GM18858 (cell line): ENCODE measurements at regions not wholly inside any gene's neighbourhood (a gene's known extent, or its start where the extent isn't known, plus 50 kb on each side); places are given as distances from the start of the nearest gene placed in this dataset.
"Not testable (repeated sequence)": the region's sequence is repeated elsewhere in the genome, so short reads cannot be mapped to it uniquely, and the experiment has no call there.

Experiments used
- ATAC-seq: cut with Tn5 transposase; IDR thresholded peaks from one replicate; pipeline ENCODE4 v1.9.1; 2021; ENCODE audit not compliant: unreplicated experiment

DNA sequence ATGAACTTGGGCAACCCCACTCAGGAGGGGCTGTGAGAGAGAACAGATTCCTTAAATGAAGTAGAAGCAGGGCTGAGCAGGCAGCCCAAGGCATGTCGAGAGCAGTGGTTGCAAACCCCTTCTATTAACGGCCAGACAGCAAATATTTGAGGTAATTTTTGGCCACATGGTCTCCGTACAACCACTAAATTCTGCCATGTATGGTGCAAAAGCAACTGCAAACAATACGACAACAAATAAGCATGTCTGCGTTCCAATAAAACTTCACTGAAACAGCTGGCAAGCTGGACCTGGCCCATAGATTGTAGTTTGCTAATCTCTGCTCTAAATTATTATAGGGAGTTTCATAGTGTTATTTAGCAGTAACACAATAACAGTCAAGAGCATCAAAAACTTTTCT, 217.0 kb upstream of the ZNF521 start:
- ATAC-seq, result no peak

DNA sequence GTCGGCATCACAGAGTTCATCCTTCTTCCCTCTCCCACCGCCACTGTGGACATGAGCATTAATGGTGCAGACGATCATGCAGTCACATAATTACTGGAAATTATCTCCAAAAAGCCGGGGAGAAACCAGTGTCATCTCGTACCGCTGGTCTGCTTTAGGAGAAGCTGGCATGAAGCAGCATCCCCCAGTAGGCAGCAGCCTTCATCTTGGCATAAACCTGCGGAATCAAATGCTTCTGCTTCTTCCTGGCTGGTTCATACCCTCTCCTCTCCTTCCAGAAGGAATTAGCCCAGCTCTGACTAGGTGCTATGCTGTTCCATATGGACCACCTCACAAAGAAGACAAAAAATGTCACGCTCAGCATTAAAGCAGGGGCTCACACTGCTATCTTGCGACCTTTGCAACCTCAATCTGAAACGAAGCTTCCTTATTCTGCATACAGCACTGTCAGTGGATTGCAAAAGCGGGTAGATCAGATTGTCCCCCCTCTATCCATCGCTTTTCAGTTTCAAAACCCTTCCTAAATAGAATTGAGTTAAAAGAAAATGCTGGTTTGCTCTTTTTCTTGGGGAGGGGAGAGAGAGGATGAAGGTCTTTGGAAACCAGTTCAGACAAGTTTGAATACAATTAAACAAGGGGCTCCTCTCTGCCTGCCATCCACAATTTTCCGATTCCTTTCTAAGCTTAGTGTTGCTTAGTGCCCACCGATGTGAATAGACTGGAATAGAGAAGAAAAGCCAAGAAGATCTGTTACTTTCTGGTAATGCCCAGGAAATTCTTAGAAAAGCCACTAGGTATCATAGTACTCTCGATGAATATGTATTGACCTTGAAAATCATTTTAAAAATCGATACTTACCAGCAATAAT, 212.1 kb upstream of the ZNF521 start:
- no peak for ATAC-seq

DNA sequence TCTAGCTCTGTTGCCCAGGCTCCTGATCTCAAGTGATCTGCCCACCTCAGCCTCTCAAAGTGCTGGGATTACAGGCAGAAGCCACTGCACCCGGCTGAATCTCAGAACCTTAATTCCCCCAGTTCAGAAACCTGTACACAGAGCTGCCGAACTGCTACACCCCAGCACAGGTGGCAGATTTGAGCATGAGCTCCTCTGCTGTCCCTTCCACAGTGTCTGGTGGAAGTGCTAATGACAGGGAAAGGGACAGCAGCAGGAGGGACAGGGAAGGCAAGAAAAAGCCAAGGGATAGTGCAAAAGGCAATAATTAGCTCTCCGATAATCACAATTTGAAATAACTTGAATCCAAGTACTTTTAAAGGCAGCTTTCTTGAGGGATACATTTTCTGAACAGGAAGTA, 211.4 kb upstream of the ZNF521 start:
- no peak for ATAC-seq

DNA sequence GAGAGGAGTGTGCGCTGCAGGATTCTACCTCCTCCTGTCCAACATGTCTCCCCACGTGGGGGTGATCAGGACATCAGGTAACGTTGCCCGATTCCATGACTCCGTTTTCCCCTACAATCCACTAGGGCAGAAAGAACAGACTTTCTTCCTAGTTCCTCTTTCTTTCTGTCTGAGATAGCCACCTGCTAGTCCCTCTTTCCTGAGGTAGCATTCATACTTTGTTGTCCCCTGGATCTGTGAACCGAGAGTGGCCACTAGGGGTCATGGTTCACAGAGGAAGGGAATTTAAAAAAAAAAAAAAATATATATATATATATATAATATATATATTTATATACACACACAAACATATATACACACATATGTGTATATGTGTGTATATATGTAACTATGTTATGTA, 210.0 kb upstream of the ZNF521 start:
- ATAC-seq, result no peak

DNA sequence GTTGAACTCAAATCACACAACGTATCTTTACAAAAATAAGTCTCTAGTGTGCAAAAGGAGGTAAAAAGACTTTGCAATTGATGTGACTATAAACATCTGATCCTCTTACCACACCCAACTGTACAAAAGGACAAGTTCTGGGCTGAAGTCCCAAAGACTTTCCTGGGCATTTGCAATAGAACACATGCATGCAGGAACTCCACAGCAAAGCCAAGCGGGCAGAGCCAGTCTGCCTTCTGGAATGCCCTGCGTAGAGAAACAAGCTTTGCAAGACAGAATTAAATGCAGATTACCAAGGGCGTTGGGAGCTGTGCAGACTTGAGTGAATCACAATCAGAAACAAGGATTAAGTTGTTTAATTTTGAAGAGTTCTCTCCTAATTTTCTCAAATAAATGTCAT, 208.4 kb upstream of the ZNF521 start:
- no peak for ATAC-seq

GRCh38 chr18:25557011-25557410, 205.0 kb upstream of the ZNF521 start:
- no peak for ATAC-seq

- no peak for ATAC-seq
Observed at GRCh38 chr18:25553631-25554263, 201.8 kb upstream of the ZNF521 start.

GRCh38 chr18:25544546-25545287, 192.8 kb upstream of the ZNF521 start:
- ATAC-seq, result no peak

- ATAC-seq, result no peak
Observed at GRCh38 chr18:25538175-25538922, 186.4 kb upstream of the ZNF521 start.

- no peak for ATAC-seq
Observed at GRCh38 chr18:25535495-25535894, 183.5 kb upstream of the ZNF521 start.

DNA sequence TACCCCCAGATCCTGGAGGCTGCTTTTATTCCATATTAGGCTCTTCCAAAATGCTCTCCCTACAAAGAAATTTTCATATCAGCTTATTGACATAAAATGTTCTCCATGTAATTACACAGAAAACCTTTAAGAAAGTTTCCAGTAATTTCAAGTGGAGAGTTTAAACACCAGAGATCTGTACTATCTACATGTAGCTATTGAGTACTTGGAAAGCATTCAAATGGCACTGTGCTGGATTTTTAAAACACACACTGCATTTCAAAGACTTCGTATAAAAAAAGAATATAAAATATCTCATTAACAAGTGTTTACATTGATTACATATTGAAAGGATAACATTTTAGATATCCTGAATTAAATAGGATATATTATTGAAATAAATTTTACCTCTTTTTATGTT, 182.4 kb upstream of the ZNF521 start:
- no peak for ATAC-seq

DNA sequence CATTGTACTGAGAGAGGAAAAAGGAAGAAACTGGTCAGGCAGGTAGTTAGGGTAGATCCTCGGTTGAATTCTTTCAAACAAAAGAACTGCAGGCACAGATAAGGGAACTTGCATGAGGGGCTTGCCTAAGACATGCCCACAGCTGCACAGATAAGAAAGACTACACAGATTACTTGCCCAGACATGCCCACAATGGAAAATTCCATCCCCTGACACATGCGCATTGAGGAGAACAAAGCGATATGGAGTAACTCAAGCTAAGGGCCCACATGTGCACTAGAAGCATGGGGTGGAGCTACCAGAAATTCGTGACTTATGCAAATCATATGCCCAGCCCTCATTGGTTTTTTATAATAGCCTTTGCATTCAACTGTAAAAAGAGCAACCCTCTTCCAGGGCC, 181.3 kb upstream of the ZNF521 start:
- ATAC-seq, result no peak

DNA sequence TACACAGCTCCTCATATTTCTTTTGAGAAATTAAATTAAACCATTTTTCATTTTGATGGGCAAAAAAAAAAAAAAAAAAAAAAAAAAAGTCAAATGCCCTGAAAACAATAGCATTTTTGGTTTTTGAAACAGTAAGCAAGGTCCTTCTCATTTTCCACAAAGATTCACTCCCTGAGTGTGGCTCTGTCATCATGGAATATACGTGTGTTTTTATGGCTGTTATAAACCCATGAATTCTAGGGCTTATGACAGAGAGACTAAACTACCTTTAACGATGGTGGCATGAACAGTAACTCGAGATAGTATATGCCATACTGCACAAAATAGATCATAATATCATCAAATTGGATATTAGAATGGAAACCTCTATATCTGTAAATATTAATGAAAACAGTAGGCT, 179.2 kb upstream of the ZNF521 start:
- ATAC-seq, result no peak

- not testable (repeated sequence) for ATAC-seq
Observed at GRCh38 chr18:25525789-25526188, 173.8 kb upstream of the ZNF521 start.

DNA sequence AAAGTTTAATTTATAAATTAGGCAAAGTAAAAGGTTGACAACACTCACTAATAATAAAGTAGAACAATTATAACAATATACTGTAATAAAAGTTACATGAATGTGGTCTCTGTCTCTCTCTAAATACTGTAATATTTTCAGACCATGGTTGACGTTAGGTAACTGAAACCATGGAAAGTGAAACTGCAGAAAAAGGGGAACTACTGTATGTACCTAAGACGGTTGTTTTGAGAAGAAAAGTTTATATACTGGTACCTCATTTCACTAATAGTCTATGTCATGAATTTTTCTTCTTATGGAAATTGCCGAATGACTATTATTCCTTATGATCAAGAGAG, 166.7 kb upstream of the ZNF521 start:
- ATAC-seq, result peak; percentile 99

- ATAC-seq, result peak; percentile 36
Observed at GRCh38 chr18:25517881-25518715, 166.1 kb upstream of the ZNF521 start.

DNA sequence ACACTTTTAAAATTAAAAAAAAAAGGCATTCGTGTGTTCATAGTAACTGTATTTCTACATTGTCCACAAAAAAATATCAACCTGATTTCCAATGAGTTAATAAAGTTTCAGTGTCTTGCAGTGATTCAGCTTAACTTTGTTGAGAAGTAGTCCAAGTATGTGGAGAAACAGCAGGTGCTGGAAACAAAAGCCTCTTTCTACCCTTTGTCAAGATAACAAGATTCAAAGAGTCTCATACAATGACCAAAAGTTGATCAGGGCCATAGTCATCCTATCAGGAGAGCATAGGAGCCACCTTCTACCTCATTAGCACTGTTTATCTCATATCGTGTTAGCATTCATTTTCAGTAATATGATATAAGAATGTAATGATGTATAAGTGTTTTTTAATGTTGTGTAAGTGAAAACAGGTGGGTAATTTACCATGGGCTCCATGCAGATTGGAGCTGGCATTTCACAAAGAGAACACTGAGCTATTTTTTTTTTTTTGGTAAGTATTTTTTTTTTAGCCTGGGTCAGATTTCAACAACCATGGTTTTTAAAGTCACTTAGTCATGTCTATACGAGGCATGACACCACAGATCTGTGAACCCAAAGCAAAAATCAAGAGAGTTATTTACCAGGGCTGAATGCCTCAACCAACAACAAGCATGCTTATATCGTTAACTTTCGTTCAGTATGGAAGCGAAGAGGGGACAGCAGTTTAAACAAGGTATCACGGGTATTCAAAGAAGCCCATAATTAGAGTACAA, 165.0 kb upstream of the ZNF521 start:
- no peak for ATAC-seq

DNA sequence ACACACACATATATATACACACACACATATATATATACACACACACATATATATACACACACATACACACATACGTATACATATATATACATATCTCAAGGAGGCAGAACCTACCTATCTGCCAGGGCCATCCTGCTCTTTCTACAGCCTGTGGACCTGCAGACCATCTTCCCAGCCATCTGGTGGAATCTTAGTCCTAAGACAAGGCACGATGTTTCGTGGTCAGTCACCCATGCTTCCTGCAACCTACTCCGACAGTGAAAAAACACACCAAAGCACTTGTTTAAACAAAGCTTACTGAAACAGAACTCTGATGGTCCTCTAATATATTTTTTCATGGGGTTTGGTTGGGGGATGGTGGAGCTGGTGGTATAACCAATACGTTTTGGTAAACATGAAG, 164.2 kb upstream of the ZNF521 start:
- ATAC-seq, result no peak

DNA sequence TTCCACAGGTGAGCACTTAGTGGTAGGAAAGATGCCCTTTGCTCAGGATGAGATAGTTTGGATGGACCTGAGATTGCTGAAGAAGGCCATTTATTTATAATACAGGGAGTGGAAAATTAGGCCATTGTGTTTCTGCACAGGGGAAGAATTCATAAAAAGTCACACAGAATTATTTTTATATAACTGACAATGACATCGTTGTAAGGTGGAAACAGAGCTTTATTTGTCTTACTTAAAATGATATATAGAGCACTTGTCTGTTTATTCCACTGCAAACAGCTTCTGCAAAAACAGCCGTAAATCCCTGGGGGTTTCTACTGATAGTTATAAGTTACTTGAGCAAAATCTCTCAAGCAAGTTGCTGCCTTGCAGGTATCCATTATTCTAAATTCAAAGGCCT, 158.1 kb upstream of the ZNF521 start:
- ATAC-seq, result no peak
